Brain microvascular endothelial cell (primary cell): ENCODE measurements at regions not wholly inside any gene's neighbourhood (a gene's known extent, or its start where the extent isn't known, plus 50 kb on each side); places are given as distances from the start of the nearest gene placed in this dataset.
"Not testable (repeated sequence)": the region's sequence is repeated elsewhere in the genome, so short reads cannot be mapped to it uniquely, and the experiment has no call there.

ENCODE experiments used
- DNase-seq: peaks from one replicate; pipeline ENCODE4 v3.0.0-alpha.2; 2020
- H3K27ac ChIP-seq: fragments of 250-450 bp; sonication (Bioruptor Pico); 2 replicates; pipeline ENCODE4 v1.5.1; 2020; ENCODE audit warnings: mild to moderate bottlenecking, moderate library complexity
- H3K27me3 ChIP-seq: fragments of 250-450 bp; sonication (Bioruptor Pico); replicated peaks from 2 replicates; pipeline ENCODE4 v1.5.1; 2020; ENCODE audit warnings: mild to moderate bottlenecking
- H3K36me3 ChIP-seq: fragments of 250-450 bp; sonication (Bioruptor Pico); replicated peaks from 2 replicates; pipeline ENCODE4 v1.5.1; 2020; ENCODE audit warnings: mild to moderate bottlenecking
- H3K4me3 ChIP-seq: 2 replicates; pipeline ENCODE4 v1.5.1; 2011; ENCODE audit warnings: low read depth, mild to moderate bottlenecking, control low read depth, low read length, moderate library complexity
- in situ Hi-C: cut with HindIII; loops from 2 replicates; pipeline ENCODE4 v1.10.0; 2017; ENCODE audit warnings: low sequenced_read_pairs, low pct_ligation_motif_present
- TF ChIP-seq, protein P1 (sequence below): IDR thresholded peaks from 2 replicates; pipeline ENCODE4 v1.5.1; 2011; ENCODE audit warnings: low read depth, mild to moderate bottlenecking, moderate library complexity, low read length, control low read depth, inconsistent platforms; ENCODE audit errors: missing control alignments

DNA sequence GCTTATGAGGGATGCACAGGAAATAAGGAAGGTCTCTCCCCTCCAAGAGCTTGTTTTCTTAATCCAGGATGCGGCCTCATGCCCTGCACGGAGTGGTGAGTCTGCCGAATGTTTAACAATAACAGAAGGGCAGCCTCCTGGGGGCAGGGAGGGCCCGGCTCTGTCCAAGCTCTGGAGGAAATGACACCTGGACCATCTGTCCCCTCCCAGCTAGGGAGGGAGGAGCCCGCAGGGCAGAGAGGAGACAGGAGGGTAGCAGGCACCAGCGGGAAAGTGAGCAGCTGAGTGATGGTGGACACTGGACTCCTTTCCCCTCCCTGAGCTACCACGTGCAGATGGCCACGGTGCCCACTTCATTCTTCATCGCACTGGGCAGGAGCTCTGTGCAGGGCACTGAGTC is 398.2 kb upstream of the MYT1L start:
- Histone ChIP-seq H3K27ac (no peak overlapping the region), H3K27me3 (no peaks in the 10 kb centered on the region), H3K36me3 (no peaks in the 10 kb centered on the region), H3K4me3 (no peak overlapping the region)
- in situ Hi-C loops, result no loop called here
- no peak for DNase-seq
- TF ChIP-seq, protein P1, sequence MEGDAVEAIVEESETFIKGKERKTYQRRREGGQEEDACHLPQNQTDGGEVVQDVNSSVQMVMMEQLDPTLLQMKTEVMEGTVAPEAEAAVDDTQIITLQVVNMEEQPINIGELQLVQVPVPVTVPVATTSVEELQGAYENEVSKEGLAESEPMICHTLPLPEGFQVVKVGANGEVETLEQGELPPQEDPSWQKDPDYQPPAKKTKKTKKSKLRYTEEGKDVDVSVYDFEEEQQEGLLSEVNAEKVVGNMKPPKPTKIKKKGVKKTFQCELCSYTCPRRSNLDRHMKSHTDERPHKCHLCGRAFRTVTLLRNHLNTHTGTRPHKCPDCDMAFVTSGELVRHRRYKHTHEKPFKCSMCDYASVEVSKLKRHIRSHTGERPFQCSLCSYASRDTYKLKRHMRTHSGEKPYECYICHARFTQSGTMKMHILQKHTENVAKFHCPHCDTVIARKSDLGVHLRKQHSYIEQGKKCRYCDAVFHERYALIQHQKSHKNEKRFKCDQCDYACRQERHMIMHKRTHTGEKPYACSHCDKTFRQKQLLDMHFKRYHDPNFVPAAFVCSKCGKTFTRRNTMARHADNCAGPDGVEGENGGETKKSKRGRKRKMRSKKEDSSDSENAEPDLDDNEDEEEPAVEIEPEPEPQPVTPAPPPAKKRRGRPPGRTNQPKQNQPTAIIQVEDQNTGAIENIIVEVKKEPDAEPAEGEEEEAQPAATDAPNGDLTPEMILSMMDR, result no peak

DNA sequence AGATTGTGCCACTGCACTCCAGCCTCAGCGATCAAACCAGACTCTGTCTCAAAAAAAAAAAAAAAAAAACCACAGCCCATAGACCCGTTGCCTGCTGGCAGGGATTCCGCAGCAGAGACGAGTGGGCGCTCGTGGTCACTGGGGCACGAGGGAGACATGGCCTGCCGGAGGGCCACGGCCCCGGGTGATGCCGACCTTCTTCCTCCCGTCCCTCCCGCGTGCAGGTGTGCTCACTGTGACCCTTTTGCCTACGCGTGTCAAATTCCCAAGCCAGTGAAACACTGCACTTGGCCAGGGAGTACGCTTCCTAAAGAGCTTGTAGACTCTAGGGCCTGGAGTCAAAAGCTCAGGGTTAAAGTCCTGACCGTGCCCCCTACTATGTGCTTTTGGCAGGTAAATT is 397.6 kb upstream of the MYT1L start:
- H3K4me3 ChIP-seq, result no peak overlapping the region
- H3K27ac ChIP-seq, result no peak overlapping the region
- H3K36me3 ChIP-seq, result no peaks in the 10 kb centered on the region
- TF ChIP-seq, protein P1, result no peak
- no peak for DNase-seq
- H3K27me3 ChIP-seq, result no peaks in the 10 kb centered on the region
- in situ Hi-C loops, result no loop called here

DNA sequence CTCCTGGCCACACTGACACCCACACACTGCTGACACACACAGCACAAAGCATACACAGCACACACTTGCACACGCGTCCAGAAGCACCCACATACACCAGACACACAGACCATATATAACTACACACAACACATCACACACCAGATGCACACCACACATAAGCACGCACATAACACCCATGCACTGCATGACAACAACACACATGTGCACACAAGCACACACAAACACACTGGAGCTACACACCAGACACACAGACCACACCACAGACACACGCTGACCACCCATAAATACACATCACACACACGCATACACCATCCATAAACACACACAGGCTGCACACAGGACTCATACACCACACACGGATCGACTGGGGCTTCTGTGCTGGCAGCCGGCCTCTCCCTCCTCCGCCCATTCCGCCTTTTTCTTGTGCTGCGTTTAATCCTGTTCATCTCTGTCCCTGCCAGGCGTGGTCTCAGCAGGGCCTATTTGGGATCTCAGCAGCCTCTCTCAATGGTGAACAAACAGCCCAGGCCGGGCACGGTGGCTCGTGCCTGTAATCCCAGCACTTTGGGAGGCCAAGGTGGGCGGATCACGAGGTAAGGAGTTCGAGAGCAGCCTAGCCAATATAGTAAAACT is 396.9 kb upstream of the MYT1L start:
- Histone ChIP-seq H3K27me3 (no peaks in the 10 kb centered on the region), H3K36me3 (no peaks in the 10 kb centered on the region), H3K27ac (no peak overlapping the region), H3K4me3 (no peak overlapping the region)
- DNase-seq, result no peak
- TF ChIP-seq, protein P1, result no peak
- in situ Hi-C loops, result no loop called here

DNA sequence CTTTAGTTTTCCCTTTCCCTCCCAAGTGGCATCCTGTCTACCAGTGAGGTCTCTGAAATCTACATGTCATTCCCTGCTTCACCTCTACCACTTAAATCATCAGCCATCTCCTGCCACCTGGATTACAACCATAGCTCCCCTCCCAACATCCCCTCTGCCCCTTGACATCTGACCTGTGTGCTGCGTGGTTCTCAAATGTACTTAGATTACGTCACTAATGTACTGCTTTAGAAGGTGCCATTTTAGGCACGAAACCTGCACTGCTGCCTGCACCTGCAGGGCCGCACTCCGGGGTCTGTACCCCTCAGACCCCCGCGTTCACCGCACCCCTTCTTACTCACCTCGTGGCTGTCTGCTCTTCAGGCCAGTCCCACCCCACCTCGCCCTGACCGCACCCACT is 395.1 kb upstream of the MYT1L start:
- no peak for DNase-seq

DNA sequence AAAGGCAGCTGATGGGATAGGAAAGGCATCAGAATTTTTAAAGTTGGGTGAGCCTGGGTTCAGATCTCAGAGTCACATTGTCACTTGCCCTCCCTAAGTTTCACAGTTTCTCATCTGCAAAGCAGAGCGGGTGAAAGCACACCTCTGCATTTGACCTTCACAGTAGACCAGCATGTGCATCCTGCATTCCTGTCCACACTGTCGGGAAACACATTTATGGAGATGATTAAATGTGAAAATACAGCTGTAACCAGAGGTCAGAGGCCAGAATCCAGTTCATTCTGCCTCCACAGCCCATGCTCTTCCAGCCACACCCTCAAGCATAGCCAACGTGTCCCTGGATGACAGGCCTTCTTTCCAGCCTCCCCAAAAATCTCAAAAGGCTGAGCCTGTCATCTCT is 392.0 kb upstream of the MYT1L start:
- no peak for DNase-seq
- in situ Hi-C loops, result no loop called here
- Histone ChIP-seq H3K27me3 (no peaks in the 10 kb centered on the region), H3K27ac (no peak overlapping the region), H3K4me3 (no peak overlapping the region), H3K36me3 (no peaks in the 10 kb centered on the region)
- TF ChIP-seq, protein P1, result no peak

More for the DNA sequence above, 395.1 kb upstream of the MYT1L start:
- Histone ChIP-seq H3K4me3 (no peak overlapping the region), H3K27ac (no peak overlapping the region), H3K36me3 (no peaks in the 10 kb centered on the region), H3K27me3 (no peaks in the 10 kb centered on the region)
- in situ Hi-C loops, result no loop called here
- TF ChIP-seq, protein P1, result no peak

DNA sequence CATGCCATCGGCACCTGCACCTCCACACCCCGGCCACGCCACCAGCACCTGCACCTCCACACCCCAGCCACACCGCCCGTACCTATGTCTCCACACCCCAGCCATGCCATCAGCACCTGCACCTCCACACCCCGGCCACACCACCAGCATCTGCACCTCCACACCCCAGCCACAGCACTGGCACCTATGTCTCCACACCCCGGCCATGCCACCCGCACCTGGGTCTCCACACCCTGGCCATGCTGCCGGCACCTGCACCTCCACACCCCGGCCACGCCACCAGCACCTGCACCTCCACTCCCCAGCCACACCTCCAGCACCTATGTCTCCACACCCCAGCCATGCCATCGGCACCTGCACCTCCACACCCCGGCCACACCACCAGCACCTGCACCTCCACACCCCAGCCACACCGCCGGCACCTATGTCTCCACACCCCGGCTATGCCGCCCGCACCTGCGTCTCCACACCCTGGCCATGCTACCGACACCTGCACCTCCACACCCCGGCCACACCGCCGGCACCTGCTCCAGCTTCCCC is 390.3 kb upstream of the MYT1L start:
- no peak for DNase-seq
- no peaks in the 10 kb centered on the region for H3K27me3 ChIP-seq
- TF ChIP-seq, protein P1, result no peak
- H3K36me3 ChIP-seq, result no peaks in the 10 kb centered on the region
- no peak overlapping the region for H3K27ac ChIP-seq
- in situ Hi-C loops, result no loop called here
- H3K4me3 ChIP-seq, result no peak overlapping the region

DNA sequence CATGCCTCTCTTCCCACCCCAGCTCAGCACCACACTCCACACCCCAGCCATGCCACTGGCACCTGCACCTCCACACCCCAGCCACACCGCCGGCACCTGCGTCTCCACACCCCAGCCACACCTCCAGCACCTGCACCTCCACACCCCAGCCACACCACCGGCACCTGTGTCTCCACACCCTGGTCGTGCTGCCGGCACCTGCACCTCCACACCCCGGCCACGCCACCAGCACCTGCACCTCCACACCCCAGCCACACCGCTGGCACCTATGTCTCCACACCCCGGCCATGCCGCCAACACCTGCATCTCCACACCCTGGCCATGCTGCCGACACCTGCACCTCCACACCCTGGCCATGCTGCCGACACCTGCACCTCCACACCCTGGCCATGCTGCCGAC is 389.7 kb upstream of the MYT1L start:
- H3K4me3 ChIP-seq, H3K36me3 ChIP-seq, DNase-seq, H3K27me3 ChIP-seq, in situ Hi-C loops, H3K27ac ChIP-seq: not testable (repeated sequence)
